SJCRH30 (cell line): ENCODE measurements at regions not wholly inside any gene's neighbourhood (a gene's known extent, or its start where the extent isn't known, plus 50 kb on each side); places are given as distances from the start of the nearest gene placed in this dataset.
A peak's percentile ranks its signal among the peaks of the same experiment; 100 is the strongest.

Experiments
- DNase-seq, 2 experiments: peaks; one replicate each; pipeline ENCODE4 v3.0.0-alpha.2; 2015 to 2020
- H3K27ac ChIP-seq: fragments of 250-450 bp; sonication (Bioruptor Pico); 2 replicates; pipeline ENCODE4 v1.5.1; 2020; ENCODE audit warnings: mild to moderate bottlenecking, moderate library complexity
- H3K27me3 ChIP-seq: fragments of 250-450 bp; sonication (Bioruptor Pico); 2 replicates; pipeline ENCODE4 v1.5.1; 2020; ENCODE audit warnings: mild to moderate bottlenecking, moderate library complexity
- H3K36me3 ChIP-seq: fragments of 250-450 bp; sonication (Bioruptor Pico); 2 replicates; pipeline ENCODE4 v1.5.1; 2020; ENCODE audit warnings: mild to moderate bottlenecking, moderate library complexity
- H3K4me1 ChIP-seq: fragments of 250-450 bp; sonication (Bioruptor Pico); 2 replicates; pipeline ENCODE4 v1.5.1; 2020; ENCODE audit warnings: mild to moderate bottlenecking, moderate library complexity
- H3K4me3 ChIP-seq: fragments of 250-450 bp; sonication (Bioruptor Pico); 2 replicates; pipeline ENCODE4 v1.5.1; 2020; ENCODE audit warnings: mild to moderate bottlenecking, moderate library complexity
- H3K9me3 ChIP-seq: fragments of 250-450 bp; sonication (Bioruptor Pico); replicated peaks from 2 replicates; pipeline ENCODE4 v1.5.1; 2020; ENCODE audit warnings: mild to moderate bottlenecking, moderate library complexity

DNA sequence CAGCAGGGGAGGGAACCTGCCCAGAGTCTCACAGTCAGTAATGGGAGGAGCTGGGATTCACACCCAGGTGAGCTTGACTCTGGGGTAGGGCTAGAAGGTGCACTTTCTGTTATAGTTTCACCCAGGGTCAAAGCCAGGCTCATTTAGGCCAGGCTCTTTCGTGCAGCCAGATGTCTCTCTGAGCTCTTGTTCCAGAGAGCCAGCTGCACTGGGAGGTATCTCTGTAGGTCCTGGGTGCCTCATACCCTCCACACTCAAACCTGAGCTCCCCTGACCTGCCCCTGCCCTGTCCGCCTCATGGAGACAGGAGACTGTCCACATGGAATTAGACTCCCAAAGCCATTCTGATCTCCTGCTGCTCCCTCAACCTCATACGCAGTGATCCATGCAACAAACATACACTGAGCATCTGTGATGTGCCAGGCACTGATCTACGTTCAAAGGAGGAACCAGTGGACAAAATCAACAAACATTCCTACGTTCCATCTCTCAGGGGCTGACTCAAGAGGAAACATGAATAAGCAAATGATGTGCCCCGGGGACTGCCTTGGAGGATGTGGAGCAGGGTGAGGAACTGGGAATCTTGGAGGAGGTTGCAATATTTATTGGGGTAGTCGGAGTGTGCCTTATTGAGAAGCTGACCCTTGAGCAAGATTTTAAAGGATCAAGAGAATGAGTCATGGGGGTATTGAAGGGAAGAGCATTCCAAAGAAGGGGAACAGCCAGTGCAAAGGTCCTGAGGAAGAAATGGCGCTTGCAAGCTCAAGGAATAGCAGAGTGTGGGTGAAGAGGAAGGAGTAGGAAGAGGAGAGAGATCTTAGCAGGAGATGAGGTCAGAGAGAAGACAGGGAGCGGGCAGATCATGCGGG, 71.3 kb upstream of the TOX2 start:
- Histone ChIP-seq H3K27me3 (no peaks in the 10 kb centered on the region; the same call in 1 of the 2 replicates), H3K4me3 (no peak overlapping the region), H3K9me3 (no peaks in the 10 kb centered on the region), H3K27ac (no peak overlapping the region), H3K36me3 (no peaks in the 10 kb centered on the region), H3K4me1 (no peaks in the 10 kb centered on the region; the same call in 1 of the 2 replicates)
- DNase-seq = no peak

GRCh38 chr20:43842126-43843020, 72.3 kb upstream of the TOX2 start:
- no peak for DNase-seq
- no peak overlapping the region for H3K27ac ChIP-seq

GRCh38 chr20:43840382-43841070, 74.1 kb upstream of the TOX2 start:
- no peaks in the 10 kb centered on the region for H3K9me3 ChIP-seq
- H3K36me3 ChIP-seq = no peaks in the 10 kb centered on the region
- no peaks in the 10 kb centered on the region for H3K4me1 ChIP-seq
- DNase-seq = peak; percentile 34 to 65
- no peak overlapping the region for H3K27ac ChIP-seq
- H3K4me3 ChIP-seq = no peak overlapping the region
- no peaks in the 10 kb centered on the region; the same call in 1 of the 2 replicates for H3K27me3 ChIP-seq

More at GRCh38 chr20:43842126-43843020, 72.3 kb upstream of the TOX2 start:
- Histone ChIP-seq H3K36me3 (no peaks in the 10 kb centered on the region), H3K9me3 (no peaks in the 10 kb centered on the region), H3K4me1 (no peaks in the 10 kb centered on the region; the same call in 1 of the 2 replicates), H3K27me3 (no peaks in the 10 kb centered on the region; the same call in 1 of the 2 replicates), H3K4me3 (no peak overlapping the region)

DNA sequence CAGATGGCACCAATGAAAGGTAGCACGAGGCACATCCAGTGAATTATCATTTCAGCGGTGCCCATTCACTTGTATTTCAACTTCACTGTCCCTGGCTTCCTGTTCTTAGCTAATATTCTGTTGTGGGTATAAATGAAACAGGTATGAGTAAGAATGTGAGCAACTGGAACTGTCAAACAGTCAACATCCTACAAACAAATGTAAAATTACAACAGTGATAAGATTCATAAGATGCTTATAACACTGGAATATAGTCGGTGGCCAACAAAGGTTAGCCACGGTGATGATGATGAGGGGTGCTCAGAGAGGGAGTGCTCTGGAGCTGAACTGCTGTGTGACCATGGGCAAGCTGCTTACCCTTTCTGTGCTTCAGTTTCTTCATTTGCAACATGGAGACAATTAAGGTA, 74.9 kb upstream of the TOX2 start:
- no peak overlapping the region for H3K4me3 ChIP-seq
- H3K4me1 ChIP-seq = no peaks in the 10 kb centered on the region
- H3K36me3 ChIP-seq = no peaks in the 10 kb centered on the region
- peaks cover 4% of the 10 kb centered on the region; the same call in 1 of the 2 replicates for H3K27me3 ChIP-seq
- H3K27ac ChIP-seq = no peak overlapping the region
- H3K9me3 ChIP-seq = no peaks in the 10 kb centered on the region
- DNase-seq = no peak

GRCh38 chr20:43838703-43839060, 76.0 kb upstream of the TOX2 start:
- no peaks in the 10 kb centered on the region for H3K9me3 ChIP-seq
- no peak for DNase-seq
- no peak overlapping the region for H3K27ac ChIP-seq
- H3K36me3 ChIP-seq = no peaks in the 10 kb centered on the region
- no peak overlapping the region for H3K4me3 ChIP-seq
- no peaks in the 10 kb centered on the region for H3K4me1 ChIP-seq
- peaks cover 6% of the 10 kb centered on the region; the same call in 1 of the 2 replicates for H3K27me3 ChIP-seq

- H3K27ac ChIP-seq = no peak overlapping the region
- no peaks in the 10 kb centered on the region for H3K4me1 ChIP-seq
- no peaks in the 10 kb centered on the region for H3K36me3 ChIP-seq
- H3K4me3 ChIP-seq = no peak overlapping the region
- no peaks in the 10 kb centered on the region for H3K9me3 ChIP-seq
- no peak for DNase-seq
- peaks cover 6% of the 10 kb centered on the region; the same call in 1 of the 2 replicates for H3K27me3 ChIP-seq
Measured at GRCh38 chr20:43837856-43838702, 76.6 kb upstream of the TOX2 start.

DNA sequence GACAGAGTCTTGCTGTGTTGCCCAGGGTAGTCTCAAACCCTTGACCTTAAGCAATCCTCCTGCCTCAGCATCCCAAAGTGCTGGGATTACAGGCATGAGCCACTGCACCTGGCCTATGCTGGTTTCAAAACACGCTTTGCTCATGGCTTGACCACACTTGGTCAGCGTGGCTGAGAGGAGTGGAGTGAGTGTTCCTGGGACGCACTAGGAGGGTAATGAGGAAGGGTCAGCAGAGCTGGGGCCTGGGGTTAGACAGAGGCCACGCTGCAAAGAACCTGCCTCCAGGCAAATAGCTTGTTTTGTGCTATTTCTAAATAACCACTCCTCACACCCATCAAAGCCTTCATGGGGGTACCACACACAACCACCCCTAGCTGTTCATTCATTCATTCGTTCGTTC, 77.9 kb upstream of the TOX2 start:
- Histone ChIP-seq H3K27ac (no peak overlapping the region), H3K4me3 (no peak overlapping the region), H3K36me3 (no peaks in the 10 kb centered on the region), H3K27me3 (peaks cover 6% of the 10 kb centered on the region; the same call in 1 of the 2 replicates), H3K4me1 (no peaks in the 10 kb centered on the region), H3K9me3 (no peaks in the 10 kb centered on the region)
- DNase-seq = no peak

DNA sequence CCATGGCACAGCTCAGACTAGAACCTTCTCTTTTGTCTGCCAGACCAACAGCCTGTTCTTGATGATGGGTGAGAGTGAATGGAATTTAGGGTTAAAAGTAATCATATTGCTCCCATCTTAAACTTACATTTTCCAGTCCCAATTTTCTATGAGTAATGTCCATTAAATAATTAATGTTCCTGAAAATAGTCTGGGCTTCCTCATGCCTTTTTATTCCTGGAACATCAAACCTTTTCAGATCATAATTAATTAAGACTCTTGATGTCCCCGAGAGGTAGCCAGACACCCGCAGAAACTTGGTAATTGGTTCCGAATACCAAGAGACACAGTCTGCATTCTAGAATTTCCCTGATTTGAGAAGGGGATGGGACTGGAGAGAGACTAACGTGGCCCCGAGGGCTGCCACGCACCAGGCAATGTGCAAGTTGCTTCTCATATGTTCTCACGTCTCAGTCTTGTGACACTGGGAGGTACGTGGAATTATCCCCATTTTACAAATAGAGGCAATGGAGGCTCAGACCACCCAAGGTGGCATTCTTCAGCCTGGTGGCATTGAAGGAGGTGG, 78.6 kb upstream of the TOX2 start:
- no peaks in the 10 kb centered on the region for H3K9me3 ChIP-seq
- H3K36me3 ChIP-seq = no peaks in the 10 kb centered on the region
- no peak overlapping the region for H3K4me3 ChIP-seq
- no peak overlapping the region for H3K27ac ChIP-seq
- H3K4me1 ChIP-seq = no peaks in the 10 kb centered on the region
- no peak for DNase-seq
- H3K27me3 ChIP-seq = peaks cover 6% of the 10 kb centered on the region; the same call in 1 of the 2 replicates

- Histone ChIP-seq H3K27me3 (peaks cover 6% of the 10 kb centered on the region; the same call in 1 of the 2 replicates), H3K27ac (no peak overlapping the region), H3K9me3 (no peaks in the 10 kb centered on the region), H3K4me1 (no peaks in the 10 kb centered on the region), H3K4me3 (no peak overlapping the region), H3K36me3 (no peaks in the 10 kb centered on the region)
- DNase-seq = no peak
Measured at GRCh38 chr20:43833511-43834395, 80.9 kb upstream of the TOX2 start.

- Histone ChIP-seq H3K36me3 (no peaks in the 10 kb centered on the region), H3K9me3 (no peaks in the 10 kb centered on the region), H3K4me3 (no peak overlapping the region), H3K4me1 (no peaks in the 10 kb centered on the region), H3K27ac (no peak overlapping the region), H3K27me3 (peaks cover 6% of the 10 kb centered on the region; the same call in 1 of the 2 replicates)
- DNase-seq = no peak
Measured at GRCh38 chr20:43832961-43833360, 81.7 kb upstream of the TOX2 start.

DNA sequence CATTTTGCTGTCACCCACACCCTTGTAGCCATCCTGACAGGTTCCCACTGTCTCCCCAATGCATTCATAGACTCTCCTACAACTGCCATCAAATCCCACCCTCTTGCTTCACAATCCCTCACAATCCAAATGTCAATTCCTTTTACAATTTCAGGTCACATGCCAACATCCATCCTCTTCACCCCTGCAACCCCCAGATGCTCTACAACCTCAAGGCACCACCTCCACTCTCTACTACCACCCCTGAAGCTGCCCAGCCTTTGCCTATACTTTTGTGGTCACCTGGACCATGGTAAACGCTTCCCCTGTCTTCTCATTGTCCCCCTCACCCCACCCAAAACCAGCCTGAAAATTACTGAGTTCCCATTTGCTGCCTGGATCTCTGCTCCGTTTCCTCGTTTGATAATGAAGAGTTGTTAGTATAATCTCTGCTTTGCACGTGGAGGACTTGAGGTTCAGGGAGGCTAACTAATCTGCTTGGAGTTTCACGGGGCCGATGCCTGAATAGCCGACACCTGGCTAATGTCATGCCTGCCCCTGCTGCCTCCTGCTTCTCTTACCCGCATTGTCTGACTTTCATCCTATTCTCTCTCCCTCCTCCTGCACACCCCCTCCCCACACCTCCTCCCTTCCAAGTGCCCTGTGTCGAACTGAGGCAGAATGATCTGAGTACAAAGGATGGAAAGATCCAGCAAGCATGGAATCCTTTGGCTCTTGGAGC, 82.4 kb upstream of the TOX2 start:
- Histone ChIP-seq H3K9me3 (no peaks in the 10 kb centered on the region), H3K4me1 (no peaks in the 10 kb centered on the region), H3K27me3 (peaks cover 6% of the 10 kb centered on the region; the same call in 1 of the 2 replicates), H3K4me3 (no peak overlapping the region), H3K27ac (no peak overlapping the region), H3K36me3 (no peaks in the 10 kb centered on the region)
- DNase-seq = no peak

GRCh38 chr20:43831481-43832065, 83.1 kb upstream of the TOX2 start:
- H3K9me3 ChIP-seq = no peaks in the 10 kb centered on the region
- DNase-seq = no peak
- no peak overlapping the region for H3K4me3 ChIP-seq
- H3K4me1 ChIP-seq = no peaks in the 10 kb centered on the region
- no peaks in the 10 kb centered on the region for H3K36me3 ChIP-seq
- H3K27me3 ChIP-seq = peaks cover 6% of the 10 kb centered on the region; the same call in 1 of the 2 replicates
- no peak overlapping the region for H3K27ac ChIP-seq
